ENCODE measurements at regions not wholly inside any gene's neighbourhood (a gene's known extent, or its start where the extent isn't known, plus 50 kb on each side); places are given as distances from the start of the nearest gene placed in this dataset.

DNA sequence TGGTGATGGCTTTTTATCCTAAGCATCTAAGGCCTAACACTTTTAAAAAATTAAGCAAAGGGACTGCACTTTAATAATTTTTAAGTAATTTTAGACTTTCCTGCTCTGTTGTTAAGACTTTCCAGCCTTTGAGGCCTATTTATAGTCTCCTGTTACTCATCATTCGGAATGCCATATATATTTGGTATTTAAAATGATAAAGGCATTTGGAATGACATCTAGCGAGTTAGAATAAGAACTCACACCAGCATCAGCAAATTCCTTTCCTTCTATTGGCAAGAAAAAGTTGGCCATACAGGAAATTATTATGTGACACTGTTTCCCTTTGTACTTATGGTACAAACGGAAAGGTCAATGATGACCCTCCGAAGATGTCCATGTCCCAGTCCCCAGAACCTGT is 88.1 kb upstream of the STMND1 start:
- intact Hi-C loops (cut with DNase I), result no loop called here
- Histone ChIP-seq H3K4me1 (no peaks in the 10 kb centered on the region), H3K9ac (ENCODE audit: low read depth in 2 of 2, low read length in 2 of 2) (no peak overlapping the region), H3K9me3 (no peaks in the 10 kb centered on the region), H3K27ac (no peak overlapping the region), H3K36me3 (no peaks in the 10 kb centered on the region), H3K4me3 (no peak overlapping the region), H3K27me3 (no peaks in the 10 kb centered on the region)
- no peak for DNase-seq
- TF ChIP-seq, protein P1, sequence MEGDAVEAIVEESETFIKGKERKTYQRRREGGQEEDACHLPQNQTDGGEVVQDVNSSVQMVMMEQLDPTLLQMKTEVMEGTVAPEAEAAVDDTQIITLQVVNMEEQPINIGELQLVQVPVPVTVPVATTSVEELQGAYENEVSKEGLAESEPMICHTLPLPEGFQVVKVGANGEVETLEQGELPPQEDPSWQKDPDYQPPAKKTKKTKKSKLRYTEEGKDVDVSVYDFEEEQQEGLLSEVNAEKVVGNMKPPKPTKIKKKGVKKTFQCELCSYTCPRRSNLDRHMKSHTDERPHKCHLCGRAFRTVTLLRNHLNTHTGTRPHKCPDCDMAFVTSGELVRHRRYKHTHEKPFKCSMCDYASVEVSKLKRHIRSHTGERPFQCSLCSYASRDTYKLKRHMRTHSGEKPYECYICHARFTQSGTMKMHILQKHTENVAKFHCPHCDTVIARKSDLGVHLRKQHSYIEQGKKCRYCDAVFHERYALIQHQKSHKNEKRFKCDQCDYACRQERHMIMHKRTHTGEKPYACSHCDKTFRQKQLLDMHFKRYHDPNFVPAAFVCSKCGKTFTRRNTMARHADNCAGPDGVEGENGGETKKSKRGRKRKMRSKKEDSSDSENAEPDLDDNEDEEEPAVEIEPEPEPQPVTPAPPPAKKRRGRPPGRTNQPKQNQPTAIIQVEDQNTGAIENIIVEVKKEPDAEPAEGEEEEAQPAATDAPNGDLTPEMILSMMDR (IDR thresholded peaks at IDR 0.05), result no peak

DNA sequence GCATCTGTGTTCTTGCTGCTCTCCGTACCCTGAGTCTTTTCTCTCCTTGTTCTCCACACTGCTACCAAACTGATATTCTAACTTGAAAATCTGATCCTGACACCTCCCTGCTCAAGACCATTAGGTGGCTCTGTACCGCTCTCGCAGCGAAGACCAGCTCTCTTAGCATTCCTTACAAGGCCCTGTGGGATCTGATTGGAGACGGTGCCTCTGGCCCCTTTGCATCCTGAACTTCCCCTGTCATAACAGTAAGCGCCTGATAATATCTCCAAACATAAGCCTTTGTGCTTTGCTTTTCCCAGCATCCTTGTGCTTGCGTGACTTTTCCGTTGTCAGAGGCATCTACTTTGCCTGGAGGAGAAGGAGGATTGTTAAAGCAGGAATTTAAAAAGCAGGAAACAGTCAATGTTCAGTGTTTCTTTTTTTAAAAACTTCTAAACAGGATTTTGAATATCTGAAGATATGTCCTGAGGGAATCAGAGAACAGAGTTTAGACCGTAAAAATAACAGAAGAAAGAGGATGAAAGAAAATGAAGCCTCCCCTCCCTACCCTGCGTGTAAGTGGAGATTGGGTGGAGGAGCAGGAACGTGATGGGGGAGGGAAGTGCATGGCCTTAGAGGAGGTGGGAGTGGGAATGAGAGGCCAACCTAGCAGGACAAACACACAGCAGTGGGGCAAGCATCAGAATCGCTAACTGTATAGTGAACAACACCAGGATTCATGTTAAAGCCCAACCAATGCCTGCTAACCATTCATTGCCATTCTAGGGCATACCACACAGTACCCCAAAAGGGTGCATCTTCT is 89.2 kb upstream of the STMND1 start:
- Histone ChIP-seq H3K27ac (no peak overlapping the region), H3K4me3 (no peak overlapping the region), H3K36me3 (no peaks in the 10 kb centered on the region), H3K9ac (ENCODE audit: low read depth in 2 of 2, low read length in 2 of 2) (no peak overlapping the region), H3K9me3 (no peaks in the 10 kb centered on the region), H3K4me1 (no peaks in the 10 kb centered on the region), H3K27me3 (no peaks in the 10 kb centered on the region)
- DNase-seq, result no peak
- TF ChIP-seq, protein P1 (IDR thresholded peaks at IDR 0.05), result no peak
- intact Hi-C loops (cut with DNase I), result no loop called here

DNA sequence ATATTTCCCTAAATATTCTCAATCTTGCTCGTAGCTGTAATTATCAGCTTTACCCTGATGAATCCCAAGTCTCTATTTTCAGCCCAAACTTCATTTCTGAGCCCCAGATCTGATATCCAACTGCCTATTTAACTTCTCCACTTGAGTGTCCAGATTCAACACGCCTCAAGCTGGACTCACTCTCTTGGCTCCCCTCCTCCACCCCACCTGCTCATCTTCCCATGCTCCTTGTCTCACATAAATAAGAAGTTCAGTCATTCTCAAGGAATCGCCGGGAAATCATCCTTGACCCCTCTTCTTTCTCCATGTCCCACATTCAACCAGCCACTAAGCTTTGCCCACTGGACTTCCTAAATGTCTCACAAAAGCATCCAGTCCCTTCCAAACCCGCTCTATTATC is 89.9 kb upstream of the STMND1 start:
- H3K27me3 ChIP-seq, result no peaks in the 10 kb centered on the region
- no peak overlapping the region for H3K27ac ChIP-seq
- H3K4me3 ChIP-seq, result no peak overlapping the region
- H3K9me3 ChIP-seq, result no peaks in the 10 kb centered on the region
- H3K36me3 ChIP-seq, result no peaks in the 10 kb centered on the region
- DNase-seq, result no peak
- H3K9ac ChIP-seq (ENCODE audit: low read depth in 2 of 2, low read length in 2 of 2), result no peak overlapping the region
- intact Hi-C loops (cut with DNase I), result no loop called here
- TF ChIP-seq, protein P1 (IDR thresholded peaks at IDR 0.05), result no peak
- no peaks in the 10 kb centered on the region for H3K4me1 ChIP-seq

DNA sequence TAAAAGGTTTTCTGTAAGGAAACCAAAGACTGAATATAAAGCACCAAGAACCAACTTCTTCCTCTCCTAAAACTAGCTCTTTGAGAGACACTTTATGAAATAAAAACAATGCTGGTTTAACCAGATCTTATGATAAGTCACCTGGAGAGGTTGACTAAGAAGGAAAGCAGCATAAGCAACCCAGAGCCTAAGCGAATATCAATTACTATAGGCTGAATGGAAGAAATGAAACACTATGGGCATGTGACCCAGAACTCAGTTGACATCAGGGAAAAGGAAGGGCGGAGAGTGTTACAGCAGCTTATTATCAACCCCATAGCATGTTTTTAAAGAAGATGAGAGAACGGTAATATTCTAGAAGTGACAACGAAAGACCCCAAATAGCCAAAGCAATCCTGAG is 94.1 kb upstream of the STMND1 start:
- TF ChIP-seq, protein P1 (IDR thresholded peaks at IDR 0.05), result no peak
- no peak overlapping the region for H3K27ac ChIP-seq
- H3K9me3 ChIP-seq, result no peaks in the 10 kb centered on the region
- no peaks in the 10 kb centered on the region for H3K36me3 ChIP-seq
- no peak for DNase-seq
- H3K4me1 ChIP-seq, result no peaks in the 10 kb centered on the region
- intact Hi-C loops (cut with DNase I), result no loop called here
- H3K4me3 ChIP-seq, result no peak overlapping the region
- no peaks in the 10 kb centered on the region for H3K27me3 ChIP-seq
- H3K9ac ChIP-seq (ENCODE audit: low read depth in 2 of 2, low read length in 2 of 2), result no peak overlapping the region

DNA sequence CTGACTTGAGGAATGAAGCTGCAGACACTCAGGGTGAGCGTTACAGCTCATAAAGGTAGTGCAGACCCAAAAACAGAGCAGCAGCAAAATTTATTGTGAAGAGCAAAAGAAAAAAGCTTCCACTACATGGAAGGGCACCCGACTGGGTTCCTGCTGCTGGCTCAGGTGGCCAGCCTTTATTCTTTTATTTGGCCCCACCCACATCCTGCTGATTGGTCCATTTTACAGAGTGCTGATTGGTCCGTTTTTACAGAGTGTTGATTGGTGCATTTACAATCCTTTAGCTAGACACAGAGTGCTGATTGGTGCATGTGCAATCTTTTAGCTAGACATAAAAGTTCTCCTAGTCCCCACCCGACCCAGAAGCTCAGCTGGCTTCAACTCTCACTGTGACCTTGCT is 95.3 kb upstream of the STMND1 start:
- intact Hi-C loops (cut with DNase I), result no loop called here
- Histone ChIP-seq H3K9ac (ENCODE audit: low read depth in 2 of 2, low read length in 2 of 2) (no peak overlapping the region), H3K4me3 (no peak overlapping the region), H3K9me3 (no peaks in the 10 kb centered on the region), H3K36me3 (no peaks in the 10 kb centered on the region), H3K4me1 (no peaks in the 10 kb centered on the region), H3K27ac (no peak overlapping the region), H3K27me3 (no peaks in the 10 kb centered on the region)
- DNase-seq, result no peak
- TF ChIP-seq, protein P1 (IDR thresholded peaks at IDR 0.05), result no peak
